Suprapubic skin (tissue), 4 donors: ENCODE measurements at regions not wholly inside any gene's neighbourhood (a gene's known extent, or its start where the extent isn't known, plus 50 kb on each side); places are given as distances from the start of the nearest gene placed in this dataset.

Experiments
- POLR2A ChIP-seq, 2 donors: fragments of 450-650 bp; IDR thresholded peaks; one replicate each; pipeline ENCODE4 v1.6.1; 2017; ENCODE audit warnings: antibody characterized with exemption in 2 of 2, mild to moderate bottlenecking in 2 of 2, moderate library complexity in 2 of 2
- POLR2AphosphoS5 ChIP-seq, 3 donors: sonication (generic); formaldehyde crosslinking; IDR thresholded peaks; one replicate each; pipeline ENCODE4 v1.6.1; 2017; ENCODE audit warnings: antibody characterized with exemption in 3 of 3
- TF ChIP-seq, protein P1 (sequence below), 2 donors: fragments of 200-600 bp in 1 of 2; fragments of 450-650 bp in 1 of 2; sonication (generic) in 1 of 2; IDR thresholded peaks; one replicate each; pipeline ENCODE4 v1.5.1; 2016 to 2019; ENCODE audit warnings: antibody characterized with exemption in 2 of 2, mild to moderate bottlenecking in 1 of 2, moderate library complexity in 1 of 2

DNA sequence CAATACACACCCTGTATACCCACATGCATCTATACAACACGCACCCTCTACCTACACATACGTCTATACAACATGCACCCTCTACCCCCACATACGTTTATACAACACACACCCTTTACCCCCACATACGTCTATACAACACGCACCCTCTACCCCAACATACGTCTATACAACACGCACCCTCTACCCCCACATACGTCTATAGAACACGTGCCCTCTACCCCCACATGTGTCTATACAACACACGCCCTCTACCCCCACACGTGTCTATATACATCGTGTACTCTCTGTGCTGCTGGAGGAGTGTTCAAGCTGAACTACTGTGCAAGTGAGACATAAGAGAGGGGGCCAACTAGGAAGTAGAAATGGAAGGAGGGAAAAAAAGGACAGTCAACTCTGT, 621.7 kb upstream of the HS6ST1 start:
- TF ChIP-seq, protein P1, sequence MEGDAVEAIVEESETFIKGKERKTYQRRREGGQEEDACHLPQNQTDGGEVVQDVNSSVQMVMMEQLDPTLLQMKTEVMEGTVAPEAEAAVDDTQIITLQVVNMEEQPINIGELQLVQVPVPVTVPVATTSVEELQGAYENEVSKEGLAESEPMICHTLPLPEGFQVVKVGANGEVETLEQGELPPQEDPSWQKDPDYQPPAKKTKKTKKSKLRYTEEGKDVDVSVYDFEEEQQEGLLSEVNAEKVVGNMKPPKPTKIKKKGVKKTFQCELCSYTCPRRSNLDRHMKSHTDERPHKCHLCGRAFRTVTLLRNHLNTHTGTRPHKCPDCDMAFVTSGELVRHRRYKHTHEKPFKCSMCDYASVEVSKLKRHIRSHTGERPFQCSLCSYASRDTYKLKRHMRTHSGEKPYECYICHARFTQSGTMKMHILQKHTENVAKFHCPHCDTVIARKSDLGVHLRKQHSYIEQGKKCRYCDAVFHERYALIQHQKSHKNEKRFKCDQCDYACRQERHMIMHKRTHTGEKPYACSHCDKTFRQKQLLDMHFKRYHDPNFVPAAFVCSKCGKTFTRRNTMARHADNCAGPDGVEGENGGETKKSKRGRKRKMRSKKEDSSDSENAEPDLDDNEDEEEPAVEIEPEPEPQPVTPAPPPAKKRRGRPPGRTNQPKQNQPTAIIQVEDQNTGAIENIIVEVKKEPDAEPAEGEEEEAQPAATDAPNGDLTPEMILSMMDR (IDR thresholded peaks at IDR 0.05): no peak
- TF ChIP-seq POLR2AphosphoS5 (IDR thresholded peaks at IDR 0.05) (no peak), POLR2A (IDR thresholded peaks at IDR 0.05) (no peak)
